GM18868 (cell line): ENCODE measurements at regions not wholly inside any gene's neighbourhood (a gene's known extent, or its start where the extent isn't known, plus 50 kb on each side); places are given as distances from the start of the nearest gene placed in this dataset.
A peak's percentile ranks its signal among the peaks of the same experiment; 100 is the strongest.

ENCODE experiments used
- ATAC-seq: cut with Tn5 transposase; IDR thresholded peaks from one replicate; pipeline ENCODE4 v1.9.1; 2021; ENCODE audit warnings: mild to moderate bottlenecking, moderate library complexity; ENCODE audit not compliant: unreplicated experiment

- ATAC-seq, result no peak
These were observed 224.0 kb upstream of the ID2 start for GRCh38 chr2:8457699-8458502.

GRCh38 chr2:8458503-8459459 is 223.1 kb upstream of the ID2 start:
- no peak for ATAC-seq

- no peak for ATAC-seq
These were observed 222.4 kb upstream of the ID2 start for GRCh38 chr2:8459474-8459873.

DNA sequence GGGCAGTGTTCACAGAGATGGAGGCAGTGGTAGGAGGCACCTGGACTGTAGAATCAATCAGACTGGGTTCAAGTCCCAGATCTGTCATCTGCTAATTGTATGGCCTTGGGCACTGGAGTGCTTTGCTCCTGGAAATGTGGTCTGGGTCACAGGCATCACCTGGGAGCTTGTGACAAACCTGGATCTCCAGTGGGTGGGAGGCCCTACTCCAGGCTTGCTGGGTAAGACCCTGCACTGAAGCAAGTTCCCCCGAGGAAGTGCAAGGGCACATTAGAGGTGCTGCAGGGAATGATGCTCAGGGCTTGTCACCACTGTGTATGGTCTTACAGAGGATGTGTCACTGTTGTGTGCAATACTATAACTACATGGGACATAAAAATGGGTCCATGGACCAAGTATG is 220.5 kb upstream of the ID2 start:
- no peak for ATAC-seq

GRCh38 chr2:8462280-8462679 is 219.6 kb upstream of the ID2 start:
- no peak for ATAC-seq

DNA sequence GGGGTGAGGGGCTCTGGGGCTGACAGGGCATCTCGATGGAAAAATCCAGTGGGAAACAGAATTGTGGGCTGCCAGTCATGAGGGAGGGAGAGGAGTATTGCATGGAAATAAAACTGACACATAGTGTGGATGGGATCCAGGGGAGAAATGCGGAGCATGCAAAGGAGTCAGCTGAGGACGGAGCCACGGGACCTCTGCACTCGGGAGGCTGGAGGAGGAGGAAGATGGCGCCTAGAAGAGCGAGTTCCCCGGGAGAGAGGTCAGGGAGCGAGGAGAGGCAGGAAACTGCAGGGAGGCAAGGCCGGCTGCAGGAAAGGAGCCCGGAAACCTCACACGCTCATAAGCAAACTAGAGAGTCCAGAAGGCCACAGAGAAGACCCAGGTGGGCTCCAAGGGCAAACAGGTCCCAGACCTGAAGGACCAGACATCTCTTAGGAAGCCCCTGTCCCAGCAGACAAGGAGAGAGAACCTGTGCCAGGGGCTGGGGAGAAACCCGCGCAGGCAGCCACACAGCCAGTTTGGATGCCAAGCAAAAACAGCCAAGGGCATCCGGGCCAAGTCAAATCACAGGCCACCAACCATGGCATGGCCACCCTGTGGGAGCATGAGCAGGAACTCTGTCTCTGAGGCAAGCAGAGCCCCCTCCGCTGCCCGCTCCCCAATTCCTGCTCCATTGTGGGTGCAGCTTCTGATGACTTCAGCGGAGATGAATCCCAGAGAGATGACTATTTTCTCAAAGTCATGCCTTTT is 218.8 kb upstream of the ID2 start:
- ATAC-seq, result no peak

DNA sequence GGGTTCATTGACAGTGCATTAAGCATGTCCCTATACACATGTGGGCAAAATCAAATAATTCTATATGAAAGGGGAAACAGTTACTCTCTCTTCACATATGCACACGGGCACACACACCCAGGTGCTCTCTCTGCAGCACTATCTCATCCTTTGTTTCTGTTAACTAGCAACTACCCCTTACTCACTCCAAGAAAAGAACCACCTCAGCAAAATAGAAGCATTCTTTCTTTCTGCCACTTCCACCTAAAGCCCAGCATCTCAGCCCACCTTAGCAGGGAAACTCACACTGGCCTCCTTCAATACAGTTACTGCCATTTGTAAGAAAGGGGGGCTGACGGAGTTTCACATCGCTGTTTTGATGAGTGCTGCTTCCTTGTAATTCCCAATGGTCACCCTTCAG is 216.3 kb upstream of the ID2 start:
- no peak for ATAC-seq

- no peak for ATAC-seq
These were observed 212.0 kb upstream of the ID2 start for GRCh38 chr2:8469709-8470493.

DNA sequence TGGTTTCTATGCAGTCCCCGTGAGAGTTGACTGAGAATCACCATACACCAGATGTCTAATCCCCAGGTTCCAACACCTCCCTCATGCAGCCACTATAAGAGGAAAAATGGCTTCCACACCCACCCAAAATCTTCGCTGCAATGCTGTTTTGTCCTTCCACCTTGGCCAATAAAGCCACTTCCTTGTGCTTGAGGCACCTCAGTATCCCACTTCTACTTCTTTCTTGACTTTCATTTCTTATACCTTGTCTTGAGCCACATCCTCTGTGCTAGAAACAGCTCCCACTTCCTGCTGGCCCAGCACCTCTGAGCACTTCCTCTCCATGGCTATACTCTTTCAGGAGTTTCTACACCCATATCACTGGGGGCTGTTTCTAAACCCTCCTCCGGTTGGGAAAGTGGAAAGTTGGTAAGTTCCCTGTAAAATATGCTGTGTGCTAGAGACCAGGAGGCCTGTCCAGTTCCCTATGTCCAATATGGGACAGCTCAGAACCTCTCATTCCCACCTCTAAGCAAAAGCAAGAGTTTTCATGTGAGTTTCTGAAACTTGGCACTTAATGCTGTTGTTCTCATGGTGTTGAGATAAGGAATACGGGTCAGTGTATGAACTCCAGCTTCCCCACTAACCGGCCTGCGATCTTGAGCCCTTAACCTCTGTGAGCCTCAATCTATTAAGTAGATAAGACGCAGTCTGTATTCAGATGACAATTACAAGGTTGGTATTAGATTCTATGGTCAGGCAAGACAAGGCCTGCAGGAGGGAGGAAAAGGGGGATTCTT is 209.1 kb upstream of the ID2 start:
- ATAC-seq, result peak; percentile 46

DNA sequence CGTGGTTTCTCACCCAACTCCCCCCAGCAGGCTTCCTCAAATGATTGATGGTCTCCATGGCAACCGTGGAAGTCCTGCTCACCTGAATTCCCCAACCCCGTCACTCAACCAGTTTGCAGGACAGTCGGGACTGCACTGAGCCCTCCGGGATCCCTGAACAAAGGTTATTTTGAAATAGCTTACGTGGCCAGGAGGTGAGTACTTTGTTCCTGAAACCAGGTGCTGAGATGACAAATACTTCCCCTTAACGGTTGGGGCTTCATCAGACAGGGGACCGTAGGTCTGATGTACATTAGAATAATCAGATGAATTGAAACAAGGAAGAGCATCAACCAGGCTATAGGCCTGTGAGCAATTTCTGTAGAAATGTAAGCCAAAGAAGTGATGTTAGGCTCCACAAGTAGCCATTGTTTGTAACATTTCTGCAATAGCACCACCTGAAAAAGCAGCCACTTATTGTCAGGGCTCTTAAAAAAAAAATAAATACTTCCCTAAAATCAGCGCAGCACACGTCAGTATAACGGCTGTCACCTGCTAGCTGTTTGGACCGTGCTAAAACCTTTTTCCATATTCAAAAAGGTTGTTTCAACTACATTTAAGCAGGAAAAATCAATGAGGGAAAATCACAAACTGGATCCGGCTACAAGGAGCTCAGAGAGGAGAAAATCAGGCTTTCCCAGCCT is 206.4 kb upstream of the ID2 start:
- peak; percentile 28 for ATAC-seq

- peak; percentile 68 for ATAC-seq
These were observed 204.0 kb upstream of the ID2 start for GRCh38 chr2:8477552-8478470.

GRCh38 chr2:8478471-8478793 is 203.4 kb upstream of the ID2 start:
- peak; percentile 3 for ATAC-seq

DNA sequence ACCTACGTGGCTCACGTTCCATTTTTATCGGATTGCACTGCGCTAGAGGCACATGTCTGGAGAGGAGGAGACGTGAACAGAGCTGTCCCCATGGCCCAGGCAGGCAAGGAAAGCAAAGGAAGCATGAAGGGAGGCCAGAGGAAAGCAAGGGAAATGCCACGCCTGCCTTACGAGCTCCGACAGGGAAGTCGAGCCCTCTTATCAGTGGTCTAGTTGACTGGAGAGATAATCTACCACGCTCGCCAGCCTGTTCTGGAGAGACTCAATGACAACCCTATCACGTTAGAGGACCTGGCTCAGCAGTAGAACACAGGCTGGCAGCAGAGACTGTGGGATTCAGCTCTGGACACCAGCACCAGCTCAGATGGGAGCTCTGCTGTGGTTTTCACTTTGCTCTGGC is 202.6 kb upstream of the ID2 start:
- ATAC-seq, result no peak

- no peak for ATAC-seq
These were observed 200.9 kb upstream of the ID2 start for GRCh38 chr2:8480915-8481314.

- peak; percentile 30 for ATAC-seq
These were observed 200.3 kb upstream of the ID2 start for GRCh38 chr2:8481463-8482009.

- no peak for ATAC-seq
These were observed 199.4 kb upstream of the ID2 start for GRCh38 chr2:8482432-8482831.

DNA sequence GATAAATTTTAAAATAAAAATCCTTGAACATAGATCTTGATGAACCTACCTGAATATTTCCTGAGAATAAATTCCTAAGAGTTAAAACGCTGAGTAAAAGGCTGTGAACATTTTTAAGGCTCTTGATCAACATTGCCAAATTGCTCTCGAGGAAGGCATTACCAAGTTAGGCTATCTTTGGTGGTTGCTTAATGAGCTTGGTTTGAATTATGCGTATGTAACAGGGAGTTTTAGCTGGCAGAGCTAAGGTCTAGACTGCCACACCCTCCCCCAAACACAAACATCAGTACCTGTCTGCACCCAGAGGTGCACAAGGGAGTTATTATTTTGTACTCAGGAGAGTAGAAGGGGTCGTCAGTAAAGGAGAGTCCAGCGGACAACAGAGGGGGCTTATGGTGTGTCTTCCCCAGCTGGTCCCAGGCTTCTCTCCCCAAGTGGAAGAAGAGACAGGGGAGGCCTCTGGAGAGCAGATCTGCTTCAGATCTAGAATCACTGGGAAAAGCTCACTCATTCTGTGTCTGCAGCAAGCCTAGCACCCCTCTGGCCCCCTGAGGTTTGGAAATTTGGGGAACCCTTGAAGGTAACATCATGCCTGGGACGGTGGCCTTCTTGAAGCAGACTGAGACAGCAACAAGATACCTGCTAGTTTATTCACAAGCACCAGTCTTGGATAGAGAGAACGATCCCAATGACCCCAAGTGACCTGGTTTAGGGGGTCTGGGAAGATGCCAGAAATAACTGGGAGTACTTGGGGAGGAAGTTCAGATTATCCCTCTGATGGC is 197.2 kb upstream of the ID2 start:
- no peak for ATAC-seq
